ENCODE measurements at regions not wholly inside any gene's neighbourhood (a gene's known extent, or its start where the extent isn't known, plus 50 kb on each side); places are given as distances from the start of the nearest gene placed in this dataset.

DNA sequence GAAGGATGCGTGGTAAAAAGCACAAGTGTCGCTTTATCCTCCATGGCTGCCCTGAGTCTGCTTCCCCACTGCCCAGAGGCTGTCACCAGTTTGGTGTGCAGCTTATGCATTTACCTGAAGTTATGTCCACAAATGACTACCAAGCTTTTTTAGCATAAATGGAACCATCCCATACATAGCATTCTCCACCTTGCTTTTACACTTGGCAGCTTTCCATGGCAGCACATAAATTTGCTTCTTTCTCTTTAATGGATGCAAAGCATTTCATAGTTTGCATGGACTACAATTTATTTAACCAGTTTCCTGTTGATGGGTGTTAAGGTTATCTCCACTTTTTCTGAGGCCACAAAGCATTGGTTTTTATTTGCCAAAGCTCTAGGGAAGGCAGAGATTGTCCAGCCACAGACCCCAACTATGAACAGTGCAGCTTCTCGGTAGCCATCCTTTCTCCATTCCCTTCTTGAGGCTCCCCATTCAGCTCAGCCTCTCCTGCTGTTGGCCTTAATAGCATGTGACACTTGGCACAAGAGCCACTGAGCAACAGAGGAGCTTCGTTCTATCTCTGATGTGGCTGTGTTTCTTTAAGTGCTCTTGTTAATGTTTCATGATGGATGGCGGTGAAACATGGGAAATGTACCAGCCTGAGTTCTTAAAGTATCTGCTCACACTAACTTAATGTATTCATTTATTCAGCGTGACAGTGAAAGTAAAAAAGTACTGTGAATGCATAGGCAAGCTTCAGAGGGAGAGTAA is 59.8 kb upstream of the NAV2 start:
- WGBS, 2 donors: 60 to 67% methylated on average over 6 of the region's 6 CpGs
- intact Hi-C loops (cut with DNase I): no loop called here
- no peak for TF ChIP-seq CTCF (IDR thresholded peaks at IDR 0.05)
- TF ChIP-seq POLR2A (IDR thresholded peaks at IDR 0.05): no peak
- Histone ChIP-seq H3K27me3 (no peaks in the 10 kb centered on the region), H3K4me1 (no peaks in the 10 kb centered on the region), H3K4me3 (no peak overlapping the region), H3K27ac (no peak overlapping the region), H3K9me3 (no peaks in the 10 kb centered on the region), H3K36me3 (replicated peaks in 1 of 2; ENCODE audit: insufficient read depth in 1 of 2, low read depth in 2 of 2) (no peaks in the 10 kb centered on the region)
- no peak for DNase-seq
- no peak for ATAC-seq

DNA sequence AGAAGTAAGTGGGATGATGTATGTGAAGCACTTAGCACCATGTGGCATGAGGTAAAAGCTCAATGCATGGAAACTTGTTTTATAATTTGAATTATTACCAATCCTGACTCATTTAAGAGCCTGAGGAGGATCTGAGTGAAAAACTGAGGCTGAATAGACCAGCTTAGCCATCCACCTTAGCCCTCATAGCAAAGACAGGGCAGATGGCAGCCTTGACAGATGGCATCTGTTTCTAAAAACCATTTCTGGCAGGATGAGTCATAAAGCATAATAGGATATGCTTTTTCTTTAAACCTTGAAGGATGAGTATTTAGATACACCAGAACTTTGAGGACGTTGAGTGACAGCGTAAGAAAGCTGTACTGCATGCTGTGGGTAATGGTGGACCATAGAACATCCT is 61.0 kb upstream of the NAV2 start:
- DNase-seq (no peak), ATAC-seq (no peak)
- Histone ChIP-seq H3K27me3 (no peaks in the 10 kb centered on the region), H3K4me3 (no peak overlapping the region), H3K27ac (no peak overlapping the region), H3K9me3 (no peaks in the 10 kb centered on the region), H3K36me3 (replicated peaks in 1 of 2; ENCODE audit: insufficient read depth in 1 of 2, low read depth in 2 of 2) (no peaks in the 10 kb centered on the region), H3K4me1 (no peaks in the 10 kb centered on the region)
- intact Hi-C loops (cut with DNase I): no loop called here
- TF ChIP-seq CTCF (IDR thresholded peaks at IDR 0.05) (no peak), POLR2A (IDR thresholded peaks at IDR 0.05) (no peak)
- 93 to 100% methylated on average over 2 of the region's 2 CpGs for WGBS, 2 donors

- Histone ChIP-seq H3K27me3 (no peaks in the 10 kb centered on the region), H3K4me1 (no peaks in the 10 kb centered on the region), H3K9me3 (no peaks in the 10 kb centered on the region), H3K36me3 (replicated peaks in 1 of 2; ENCODE audit: insufficient read depth in 1 of 2, low read depth in 2 of 2) (no peaks in the 10 kb centered on the region), H3K27ac (no peak overlapping the region), H3K4me3 (no peak overlapping the region)
- 84 to 94% methylated on average over 2 of the region's 2 CpGs for WGBS, 2 donors
- intact Hi-C loops (cut with DNase I): no loop called here
- no peak for ATAC-seq
- DNase-seq: no peak
- no peak for TF ChIP-seq CTCF (IDR thresholded peaks at IDR 0.05)
- TF ChIP-seq POLR2A (IDR thresholded peaks at IDR 0.05): no peak
Observed at GRCh38 chr11:19651028-19651427, 61.6 kb upstream of the NAV2 start.

DNA sequence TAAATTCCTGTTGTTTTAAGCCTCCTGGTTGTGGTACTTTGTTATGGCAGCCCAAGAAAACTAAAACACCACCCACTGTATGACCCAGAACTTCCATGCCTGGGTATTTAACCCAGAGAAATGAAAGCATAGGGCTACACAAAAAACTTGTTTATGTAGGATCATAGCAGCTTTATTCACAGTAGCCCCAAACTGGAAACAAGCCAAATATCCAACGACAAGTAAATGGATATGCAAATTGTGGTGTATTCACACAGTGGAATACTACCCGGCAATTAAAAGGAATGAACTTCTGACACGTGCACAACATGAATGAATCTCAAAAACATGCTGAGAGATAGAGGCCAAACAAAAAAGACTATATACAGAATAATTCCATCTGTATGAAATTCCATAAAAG is 62.2 kb upstream of the NAV2 start:
- no peak overlapping the region for H3K27ac ChIP-seq
- intact Hi-C loops (cut with DNase I): no loop called here
- TF ChIP-seq POLR2A (IDR thresholded peaks at IDR 0.05) (no peak), CTCF (IDR thresholded peaks at IDR 0.05) (no peak)

GRCh38 chr11:19649751-19650150 is 62.9 kb upstream of the NAV2 start:
- no peak for DNase-seq
- WGBS, 2 donors: 78 to 81% methylated on average over 4 of the region's 4 CpGs
- H3K4me1 ChIP-seq: no peaks in the 10 kb centered on the region

More for the DNA sequence above, 62.2 kb upstream of the NAV2 start:
- Histone ChIP-seq H3K36me3 (replicated peaks in 1 of 2; ENCODE audit: insufficient read depth in 1 of 2, low read depth in 2 of 2) (no peaks in the 10 kb centered on the region), H3K27me3 (no peaks in the 10 kb centered on the region), H3K4me3 (no peak overlapping the region), H3K9me3 (no peaks in the 10 kb centered on the region), H3K4me1 (no peaks in the 10 kb centered on the region)
- ATAC-seq (no peak), DNase-seq (no peak)
- WGBS, 2 donors: 70 to 77% methylated on average over 3 of the region's 3 CpGs

More at GRCh38 chr11:19649751-19650150, 62.9 kb upstream of the NAV2 start:
- Histone ChIP-seq H3K9me3 (no peaks in the 10 kb centered on the region), H3K27me3 (no peaks in the 10 kb centered on the region), H3K36me3 (replicated peaks in 1 of 2; ENCODE audit: insufficient read depth in 1 of 2, low read depth in 2 of 2) (no peaks in the 10 kb centered on the region), H3K4me3 (no peak overlapping the region), H3K27ac (no peak overlapping the region)
- TF ChIP-seq POLR2A (IDR thresholded peaks at IDR 0.05) (no peak), CTCF (IDR thresholded peaks at IDR 0.05) (no peak)
- ATAC-seq: no peak
- intact Hi-C loops (cut with DNase I): no loop called here
